ENCODE measurements at regions not wholly inside any gene's neighbourhood (a gene's known extent, or its start where the extent isn't known, plus 50 kb on each side); places are given as distances from the start of the nearest gene placed in this dataset.

GRCh38 chr14:29453045-29453444, 474.6 kb downstream of the PRKD1 start:
- Histone ChIP-seq H2AFZ (ENCODE audit: low read depth, low read length) (no peak overlapping the region), H3K4me1 (replicated peaks in 1 of 2; ENCODE audit: control insufficient read depth in 2 of 2, insufficient read depth in 2 of 2, low read length in 2 of 2) (no peaks in the 10 kb centered on the region), H3K79me2 (ENCODE audit: control insufficient read depth, insufficient read depth, low read length) (no peaks in the 10 kb centered on the region), H3K27me3 (ENCODE audit: control insufficient read depth in 2 of 2, insufficient read depth in 2 of 2, low read length in 2 of 2) (no peaks in the 10 kb centered on the region), H3K9me3 (replicated peaks; ENCODE audit: control insufficient read depth, insufficient read depth, low read depth, low read length) (no peaks in the 10 kb centered on the region), H4K20me1 (replicated peaks; ENCODE audit: control insufficient read depth, insufficient read depth, low read length) (no peaks in the 10 kb centered on the region), H3K9me1 (ENCODE audit: control insufficient read depth, insufficient read depth, low read length) (no peaks in the 10 kb centered on the region), H3K27ac (ENCODE audit: extremely low read depth, low read depth, low read length) (no peak overlapping the region), H3K36me3 (ENCODE audit: control insufficient read depth, insufficient read depth, low read length) (no peaks in the 10 kb centered on the region), H3K4me3 (no peak overlapping the region), H3K4me2 (ENCODE audit: insufficient read depth, low read length) (no peak overlapping the region), H3K9ac (ENCODE audit: insufficient read depth in 1 of 2, low read depth in 2 of 2, low read length in 2 of 2) (no peak overlapping the region)
- DNase-seq (ENCODE audit: extremely low read depth in 1 of 4, low spot score in 3 of 4) (no peak), FAIRE-seq (no peak), ATAC-seq (no peak)
- intact Hi-C loops (cut with micrococcal nuclease) = no loop called here
- TF ChIP-seq ATF4 (CRISPR knock-in tag; IDR thresholded peaks at IDR 0.05) (no peak), ZNF165 (CRISPR knock-in tag; IDR thresholded peaks at IDR 0.05; ENCODE audit: borderline replicate concordance) (no peak), GATAD2A (IDR thresholded peaks at IDR 0.05) (no peak), THAP12 (CRISPR knock-in tag; IDR thresholded peaks at IDR 0.05) (no peak), TEAD4 (IDR thresholded peaks at IDR 0.05; ENCODE audit: low read length) (no peak), TEAD4 (CRISPR knock-in tag; IDR thresholded peaks at IDR 0.05; ENCODE audit: borderline replicate concordance) (no peak), CHD1 (IDR thresholded peaks at IDR 0.05; ENCODE audit: low read length) (no peak), XRCC5 (IDR thresholded peaks at IDR 0.05; ENCODE audit: low read depth, low read length) (no peak), KHSRP (IDR thresholded peaks at IDR 0.05) (no peak), IFI16 (CRISPR knock-in tag; IDR thresholded peaks at IDR 0.05) (no peak), BRD4 (IDR thresholded peaks at IDR 0.05) (no peak), DEAF1 (CRISPR knock-in tag; IDR thresholded peaks at IDR 0.05) (no peak), ZFP36 (IDR thresholded peaks at IDR 0.05; ENCODE audit: low read depth, low read length, partially characterized antibody) (no peak), HMG20A (CRISPR knock-in tag; conservative IDR thresholded peaks at IDR 0.05) (no peak), ZNF384 (IDR thresholded peaks at IDR 0.05; ENCODE audit: low read depth, low read length) (no peak), NR3C1 (CRISPR knock-in tag; IDR thresholded peaks at IDR 0.05) (no peak), MTF1 (CRISPR knock-in tag; IDR thresholded peaks at IDR 0.05; ENCODE audit: borderline replicate concordance) (no peak), CGGBP1 (CRISPR knock-in tag; IDR thresholded peaks at IDR 0.05) (no peak), DPF2 (IDR thresholded peaks at IDR 0.05) (no peak), RAD21 (CRISPR knock-in tag; conservative IDR thresholded peaks at IDR 0.05 in 1 of 2, IDR thresholded peaks at IDR 0.05 in 1 of 2) (no peak), TCF15 (CRISPR knock-in tag; IDR thresholded peaks at IDR 0.05) (no peak)
- ChIA-PET POLR2A (no interaction called here), CTCF (ENCODE audit: low intra/inter-chr PET ratio) (no interaction called here)
- no TSS peak for BruUV-seq (replicated peaks)
- in situ Hi-C loops (cut with MboI) = no loop called here
